Activated CD8-positive, alpha-beta memory T cell treated with anti-CD3 and anti-CD28 coated beads for 36 hours (primary cell): ENCODE measurements at regions not wholly inside any gene's neighbourhood (a gene's known extent, or its start where the extent isn't known, plus 50 kb on each side); places are given as distances from the start of the nearest gene placed in this dataset.
"Not testable (repeated sequence)": the region's sequence is repeated elsewhere in the genome, so short reads cannot be mapped to it uniquely, and the experiment has no call there.

ENCODE experiments used
- CTCF ChIA-PET: fragments of 350-600 bp; sonication (Branson Sonifier 250); formaldehyde crosslinking; loops from one replicate; lab custom pipeline; 2021; ENCODE audit warnings: antibody characterized with exemption; lab: Charles Lee
- POLR2A ChIA-PET: fragments of 350-600 bp; sonication (Branson Sonifier 250); formaldehyde crosslinking; loops from one replicate; lab custom pipeline; 2021; ENCODE audit warnings: antibody characterized with exemption; lab: Charles Lee

- CTCF ChIA-PET = no interaction called here
- POLR2A ChIA-PET = no interaction called here
These were observed 290.8 kb downstream of the MED10 start for GRCh38 chr5:6087576-6087975.

- ChIA-PET POLR2A (no interaction called here), CTCF (no interaction called here)
These were observed 291.5 kb downstream of the MED10 start for GRCh38 chr5:6086871-6087270.

GRCh38 chr5:6085341-6085860 lies 292.9 kb downstream of the MED10 start:
- ChIA-PET CTCF (no interaction called here), POLR2A (no interaction called here)

- ChIA-PET POLR2A (no interaction called here), CTCF (no interaction called here)
These were observed 293.5 kb downstream of the MED10 start for GRCh38 chr5:6084836-6085235.

- CTCF ChIA-PET = no interaction called here
- POLR2A ChIA-PET = no interaction called here
These were observed 294.0 kb downstream of the MED10 start for GRCh38 chr5:6084376-6084775.

GRCh38 chr5:6083311-6083978 lies 294.9 kb downstream of the MED10 start:
- POLR2A ChIA-PET = no interaction called here

GRCh38 chr5:6082685-6083084 lies 295.7 kb downstream of the MED10 start:
- ChIA-PET POLR2A (no interaction called here), CTCF (no interaction called here)

More at GRCh38 chr5:6083311-6083978, 294.9 kb downstream of the MED10 start:
- CTCF ChIA-PET = no interaction called here

- ChIA-PET CTCF (no interaction called here), POLR2A (no interaction called here)
These were observed 296.6 kb downstream of the MED10 start for GRCh38 chr5:6081727-6082210.

- CTCF ChIA-PET = no interaction called here
- POLR2A ChIA-PET = no interaction called here
These were observed 297.2 kb downstream of the MED10 start for GRCh38 chr5:6080930-6081726.

- CTCF ChIA-PET = no interaction called here
- POLR2A ChIA-PET = no interaction called here
These were observed 297.9 kb downstream of the MED10 start for GRCh38 chr5:6080436-6080835.

GRCh38 chr5:6078881-6079280 lies 299.5 kb downstream of the MED10 start:
- CTCF ChIA-PET = no interaction called here
- POLR2A ChIA-PET = no interaction called here

- ChIA-PET POLR2A (no interaction called here), CTCF (no interaction called here)
These were observed 301.8 kb downstream of the MED10 start for GRCh38 chr5:6076341-6077239.

GRCh38 chr5:6072488-6072887 lies 305.9 kb downstream of the MED10 start:
- CTCF ChIA-PET, POLR2A ChIA-PET: not testable (repeated sequence)

GRCh38 chr5:6069496-6070185 lies 308.7 kb downstream of the MED10 start:
- ChIA-PET CTCF (no interaction called here), POLR2A (no interaction called here)

GRCh38 chr5:6066016-6066415 lies 312.3 kb downstream of the MED10 start:
- POLR2A ChIA-PET = no interaction called here
- CTCF ChIA-PET = no interaction called here

- ChIA-PET CTCF (no interaction called here), POLR2A (no interaction called here)
These were observed 319.1 kb downstream of the MED10 start for GRCh38 chr5:6059137-6059800.

GRCh38 chr5:6058055-6058715 lies 320.2 kb downstream of the MED10 start:
- ChIA-PET POLR2A (no interaction called here), CTCF (no interaction called here)

- POLR2A ChIA-PET = no interaction called here
- CTCF ChIA-PET = no interaction called here
These were observed 322.1 kb downstream of the MED10 start for GRCh38 chr5:6056280-6056679.
